Astrocyte (in vitro differentiated cells and primary cell): ENCODE measurements at regions not wholly inside any gene's neighbourhood (a gene's known extent, or its start where the extent isn't known, plus 50 kb on each side); places are given as distances from the start of the nearest gene placed in this dataset.
"Not testable (repeated sequence)": the region's sequence is repeated elsewhere in the genome, so short reads cannot be mapped to it uniquely, and the experiment has no call there.

Experiments used
- DNase-seq: peaks from one replicate; pipeline ENCODE4 v3.0.0-alpha.2; 2010; ENCODE audit warnings: low read depth
- FAIRE-seq: peaks from 2 replicates; lab custom pipeline; 2011; peaks lifted over from hg19 to GRCh38; lab: Jason Lieb, UNC
- H2AFZ ChIP-seq: 2 replicates; pipeline ENCODE4 v1.6.0; 2012; ENCODE audit warnings: low read depth, low read length, inconsistent platforms
- H3K27ac ChIP-seq: 2 replicates; pipeline ENCODE4 v1.5.1; 2011; ENCODE audit warnings: low read depth, low read length, inconsistent platforms
- H3K27me3 ChIP-seq: 2 replicates; pipeline ENCODE4 v1.6.0; 2011; ENCODE audit warnings: low read length, inconsistent platforms; ENCODE audit not compliant: insufficient read depth
- H3K36me3 ChIP-seq: 2 replicates; pipeline ENCODE4 v1.5.1; 2011; ENCODE audit warnings: low read length, inconsistent platforms; ENCODE audit not compliant: insufficient read depth
- H3K4me1 ChIP-seq: 2 replicates; pipeline ENCODE4 v1.5.1; 2011; ENCODE audit warnings: low read length, inconsistent platforms; ENCODE audit not compliant: insufficient read depth
- H3K4me2 ChIP-seq: 2 replicates; pipeline ENCODE4 v1.6.0; 2012; ENCODE audit warnings: low read length, inconsistent platforms
- H3K4me3 ChIP-seq: 2 replicates; pipeline ENCODE4 v1.5.1; 2011; ENCODE audit warnings: low read depth, mild to moderate bottlenecking, low read length, inconsistent platforms; ENCODE audit not compliant: insufficient read depth
- H3K79me2 ChIP-seq: 2 replicates; pipeline ENCODE4 v1.6.0; 2012; ENCODE audit warnings: mild to moderate bottlenecking, low read length, inconsistent platforms; ENCODE audit not compliant: insufficient read depth
- H3K9ac ChIP-seq: 2 replicates; pipeline ENCODE4 v1.6.0; 2012; ENCODE audit warnings: mild to moderate bottlenecking, low read length, inconsistent platforms
- H3K9me3 ChIP-seq: 2 replicates; pipeline ENCODE4 v1.5.1; 2012; ENCODE audit warnings: low read depth, mild to moderate bottlenecking, low read length, inconsistent platforms; ENCODE audit not compliant: insufficient read depth
- H4K20me1 ChIP-seq: 2 replicates; pipeline ENCODE4 v1.6.0; 2012; ENCODE audit warnings: low read length, inconsistent platforms; ENCODE audit not compliant: insufficient read depth
- H3K27ac Mint-ChIP-seq: one replicate; pipeline ENCODE4 v1.8.0; 2021; ENCODE audit warnings: mild to moderate bottlenecking, mixed read lengths; ENCODE audit not compliant: unreplicated experiment
- H3K27me3 Mint-ChIP-seq: one replicate; pipeline ENCODE4 v1.8.0; 2021; ENCODE audit warnings: low read depth, mixed read lengths; ENCODE audit not compliant: unreplicated experiment
- H3K36me3 Mint-ChIP-seq: one replicate; pipeline ENCODE4 v1.8.0; 2021; ENCODE audit warnings: low read depth, mixed read lengths; ENCODE audit not compliant: unreplicated experiment
- H3K4me1 Mint-ChIP-seq: one replicate; pipeline ENCODE4 v1.8.0; 2021; ENCODE audit warnings: low read depth, mixed read lengths; ENCODE audit not compliant: unreplicated experiment
- H3K4me3 Mint-ChIP-seq: one replicate; pipeline ENCODE4 v1.8.0; 2021; ENCODE audit warnings: mild to moderate bottlenecking, moderate library complexity, mixed read lengths; ENCODE audit not compliant: unreplicated experiment
- H3K9me3 Mint-ChIP-seq: one replicate; pipeline ENCODE4 v1.8.0; 2021; ENCODE audit warnings: mild to moderate bottlenecking, mixed read lengths; ENCODE audit not compliant: unreplicated experiment
- EZH2 ChIP-seq: IDR thresholded peaks from 2 replicates; pipeline ENCODE4 v1.6.1; 2012; ENCODE audit warnings: mild to moderate bottlenecking, low read length, inconsistent platforms; ENCODE audit not compliant: insufficient read depth
- TF ChIP-seq, protein P1 (sequence below): IDR thresholded peaks from 2 replicates; pipeline ENCODE4 v1.5.1; 2011; ENCODE audit warnings: low read depth, mild to moderate bottlenecking, inconsistent platforms, low read length, moderate library complexity; ENCODE audit not compliant: insufficient read depth

DNA sequence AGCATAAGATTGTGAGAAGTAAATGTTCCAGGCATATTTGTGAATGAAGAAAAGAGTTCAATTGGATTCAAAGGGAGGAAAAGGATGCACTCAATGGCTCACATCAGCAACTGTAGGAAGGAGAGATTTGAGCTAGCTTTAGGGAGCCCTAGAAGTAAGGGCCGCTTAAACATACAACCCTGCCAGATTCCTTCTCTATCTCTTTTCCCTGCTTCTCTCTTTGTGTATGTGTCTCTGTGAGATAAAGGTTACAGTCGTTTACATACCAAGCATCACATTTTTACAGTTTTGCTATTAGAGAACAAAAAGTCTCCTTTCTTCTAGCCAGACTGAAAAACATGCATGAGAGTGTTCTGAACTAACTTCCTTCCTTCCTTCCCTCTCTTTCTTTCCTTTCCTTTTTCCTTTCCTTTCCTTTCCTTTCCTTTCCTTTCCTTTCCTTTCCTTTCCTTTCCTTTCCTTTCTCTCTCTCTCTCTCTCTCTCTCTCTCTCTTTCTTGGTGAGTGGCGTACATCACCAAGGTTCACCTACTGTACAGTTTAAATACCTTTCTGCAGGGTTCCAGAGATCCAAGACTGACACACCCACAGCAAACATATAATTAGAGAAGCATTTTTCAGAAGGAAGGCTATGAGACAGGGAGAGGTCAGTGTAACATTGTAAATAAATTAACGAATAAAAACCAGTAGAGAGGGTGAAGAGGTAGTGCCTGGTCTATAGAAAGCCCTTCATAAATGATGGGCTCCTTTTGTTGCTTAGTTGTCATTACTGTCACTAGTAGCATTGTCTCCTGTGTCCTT, 240.4 kb downstream of the ARL4A start:
- TF ChIP-seq EZH2 = no peak
- TF ChIP-seq, protein P1, sequence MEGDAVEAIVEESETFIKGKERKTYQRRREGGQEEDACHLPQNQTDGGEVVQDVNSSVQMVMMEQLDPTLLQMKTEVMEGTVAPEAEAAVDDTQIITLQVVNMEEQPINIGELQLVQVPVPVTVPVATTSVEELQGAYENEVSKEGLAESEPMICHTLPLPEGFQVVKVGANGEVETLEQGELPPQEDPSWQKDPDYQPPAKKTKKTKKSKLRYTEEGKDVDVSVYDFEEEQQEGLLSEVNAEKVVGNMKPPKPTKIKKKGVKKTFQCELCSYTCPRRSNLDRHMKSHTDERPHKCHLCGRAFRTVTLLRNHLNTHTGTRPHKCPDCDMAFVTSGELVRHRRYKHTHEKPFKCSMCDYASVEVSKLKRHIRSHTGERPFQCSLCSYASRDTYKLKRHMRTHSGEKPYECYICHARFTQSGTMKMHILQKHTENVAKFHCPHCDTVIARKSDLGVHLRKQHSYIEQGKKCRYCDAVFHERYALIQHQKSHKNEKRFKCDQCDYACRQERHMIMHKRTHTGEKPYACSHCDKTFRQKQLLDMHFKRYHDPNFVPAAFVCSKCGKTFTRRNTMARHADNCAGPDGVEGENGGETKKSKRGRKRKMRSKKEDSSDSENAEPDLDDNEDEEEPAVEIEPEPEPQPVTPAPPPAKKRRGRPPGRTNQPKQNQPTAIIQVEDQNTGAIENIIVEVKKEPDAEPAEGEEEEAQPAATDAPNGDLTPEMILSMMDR = no peak
- Histone ChIP-seq H3K9me3 (no peaks in the 10 kb centered on the region), H3K9ac (no peak overlapping the region), H3K27ac (no peak overlapping the region), H3K4me2 (no peak overlapping the region), H3K36me3 (no peaks in the 10 kb centered on the region), H3K4me1 (no peaks in the 10 kb centered on the region), H3K4me3 (no peak overlapping the region), H2AFZ (no peak overlapping the region), H3K27me3 (no peaks in the 10 kb centered on the region), H4K20me1 (no peaks in the 10 kb centered on the region), H3K79me2 (no peaks in the 10 kb centered on the region)
- Mint-ChIP-seq H3K4me3 (no peak overlapping the region), H3K27ac (no peak overlapping the region), H3K27me3 (no peaks in the 10 kb centered on the region), H3K9me3 (no peaks in the 10 kb centered on the region), H3K4me1 (peaks cover 20% of the 10 kb centered on the region), H3K36me3 (no peaks in the 10 kb centered on the region)
- FAIRE-seq (no peak), DNase-seq (no peak)

DNA sequence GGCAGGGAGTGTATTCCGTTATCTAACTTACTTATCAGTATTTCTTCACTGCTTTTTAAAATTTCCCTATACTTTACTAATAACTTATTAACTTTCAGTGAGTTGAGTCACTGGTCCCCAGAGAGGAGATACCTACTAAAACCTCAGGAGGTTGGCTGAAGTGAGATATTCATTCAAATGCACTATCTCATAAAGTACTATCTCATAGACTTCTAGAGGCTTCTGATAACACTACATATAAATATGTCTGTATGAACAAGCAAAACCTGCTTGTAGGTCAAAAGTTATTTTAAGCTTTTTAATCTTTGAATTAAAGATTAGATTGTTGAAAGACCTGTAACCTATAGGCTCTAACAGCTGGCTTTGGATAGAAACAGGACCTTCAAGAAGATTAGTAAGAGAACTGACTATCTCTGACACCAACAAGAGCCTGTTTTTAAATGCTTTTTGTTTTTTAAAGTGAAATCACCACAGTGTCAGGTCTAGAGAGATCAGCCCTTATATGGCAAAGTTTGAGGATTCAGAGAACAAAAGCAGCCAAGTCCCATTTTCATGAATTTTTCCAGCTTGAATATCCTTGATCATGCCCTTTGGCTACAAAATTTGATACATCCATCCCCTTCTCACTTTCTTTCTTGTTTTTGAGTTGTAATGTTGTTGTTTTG, 242.2 kb downstream of the ARL4A start:
- no peaks in the 10 kb centered on the region for H3K4me1 ChIP-seq
- H3K79me2 ChIP-seq = no peaks in the 10 kb centered on the region
- H3K27me3 ChIP-seq = no peaks in the 10 kb centered on the region
- Mint-ChIP-seq H3K4me3 (no peak overlapping the region), H3K27ac (no peak overlapping the region), H3K4me1 (peaks cover 18% of the 10 kb centered on the region), H3K27me3 (no peaks in the 10 kb centered on the region), H3K36me3 (no peaks in the 10 kb centered on the region), H3K9me3 (no peaks in the 10 kb centered on the region)
- TF ChIP-seq, protein P1 = no peak
- TF ChIP-seq EZH2 = no peak
- DNase-seq (peak; percentile 20), FAIRE-seq (no peak)
- no peak overlapping the region for H3K9ac ChIP-seq
- no peaks in the 10 kb centered on the region for H3K36me3 ChIP-seq
- H4K20me1 ChIP-seq = no peaks in the 10 kb centered on the region
- H3K4me3 ChIP-seq = no peak overlapping the region
- no peak overlapping the region for H3K27ac ChIP-seq
- H3K4me2 ChIP-seq = no peak overlapping the region
- peak overlapping the region; percentile 50 for H2AFZ ChIP-seq
- no peaks in the 10 kb centered on the region for H3K9me3 ChIP-seq

DNA sequence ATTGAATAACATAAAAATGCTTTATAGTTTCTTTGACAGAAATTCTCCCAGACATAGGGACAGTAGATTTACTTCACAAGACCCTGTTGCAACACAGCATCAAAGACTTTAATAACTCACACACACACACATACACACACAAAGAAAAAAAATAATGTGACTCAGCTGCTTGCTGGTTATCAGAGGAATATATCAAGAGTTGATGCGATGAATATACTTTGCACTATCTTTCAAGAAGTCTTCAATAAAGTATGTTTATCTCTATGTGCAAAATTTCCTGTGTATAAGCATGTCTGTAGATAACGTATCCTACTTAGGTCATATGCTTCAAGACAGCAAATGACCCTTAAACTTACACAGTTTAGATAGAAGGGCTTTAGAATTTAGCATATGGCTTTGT, 243.1 kb downstream of the ARL4A start:
- peaks cover 18% of the 10 kb centered on the region for H3K4me1 Mint-ChIP-seq
- DNase-seq (peak; percentile 17), FAIRE-seq (no peak)
- H3K27me3 Mint-ChIP-seq = no peaks in the 10 kb centered on the region
- Histone ChIP-seq H3K4me1 (no peaks in the 10 kb centered on the region), H4K20me1 (no peaks in the 10 kb centered on the region), H3K4me3 (no peak overlapping the region), H3K27ac (no peak overlapping the region), H3K36me3 (no peaks in the 10 kb centered on the region), H3K9ac (no peak overlapping the region), H3K79me2 (no peaks in the 10 kb centered on the region), H2AFZ (no peak overlapping the region), H3K27me3 (no peaks in the 10 kb centered on the region), H3K9me3 (no peaks in the 10 kb centered on the region), H3K4me2 (no peak overlapping the region)
- no peak overlapping the region for H3K4me3 Mint-ChIP-seq
- no peaks in the 10 kb centered on the region for H3K9me3 Mint-ChIP-seq
- TF ChIP-seq, protein P1 = no peak
- TF ChIP-seq EZH2 = no peak
- no peaks in the 10 kb centered on the region for H3K36me3 Mint-ChIP-seq
- no peak overlapping the region for H3K27ac Mint-ChIP-seq

DNA sequence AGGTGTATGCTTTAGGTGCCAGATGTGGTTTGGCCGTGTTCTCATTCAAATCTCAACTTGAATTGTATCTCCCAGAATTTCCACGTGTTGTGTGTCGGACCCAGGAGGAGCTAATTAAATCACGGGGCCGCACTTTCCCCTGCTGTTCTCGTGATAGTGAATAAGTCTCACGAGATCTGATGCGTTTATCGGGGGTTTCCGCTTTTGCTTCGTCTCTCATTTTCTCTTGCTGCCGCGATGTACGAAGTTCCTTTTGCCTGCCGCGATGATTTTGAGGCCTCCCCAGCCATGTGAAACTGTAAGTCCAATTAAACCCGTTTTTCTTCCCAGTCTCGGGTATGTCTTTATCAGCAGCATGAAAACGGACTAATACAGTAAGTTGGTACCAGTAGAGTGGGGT, 244.0 kb downstream of the ARL4A start:
- not testable (repeated sequence) for FAIRE-seq, H4K20me1 ChIP-seq, H3K27me3 Mint-ChIP-seq, H2AFZ ChIP-seq, H3K9me3 ChIP-seq, H3K36me3 Mint-ChIP-seq, H3K4me2 ChIP-seq, H3K9ac ChIP-seq, H3K27me3 ChIP-seq, H3K79me2 ChIP-seq, H3K27ac ChIP-seq, H3K9me3 Mint-ChIP-seq, H3K4me3 Mint-ChIP-seq, H3K4me3 ChIP-seq, H3K4me1 ChIP-seq, H3K36me3 ChIP-seq, DNase-seq, H3K27ac Mint-ChIP-seq
- peaks cover 15% of the 10 kb centered on the region for H3K4me1 Mint-ChIP-seq
